Activated T-cell treated with anti-CD3 and anti-CD28 coated beads, Interleukin-2, amount 50 U/mL, for 4 hours (primary cell): ENCODE measurements at regions not wholly inside any gene's neighbourhood (a gene's known extent, or its start where the extent isn't known, plus 50 kb on each side); places are given as distances from the start of the nearest gene placed in this dataset.

ENCODE experiments used
- ATAC-seq, 2 donors: fragments of 200-7000 bp; cut with Tn5 transposase; one replicate each; pipeline ENCODE4 v1.10.0; 2021
- DNase-seq: peaks from one replicate; pipeline ENCODE4 v3.0.0-alpha.2; 2020
- H3K27me3 Mint-ChIP-seq: one replicate; pipeline ENCODE4 v1.8.0; 2021; ENCODE audit warnings: low read depth, mixed read lengths
- H3K36me3 Mint-ChIP-seq: one replicate; pipeline ENCODE4 v1.8.0; 2022; ENCODE audit warnings: mixed read lengths; ENCODE audit not compliant: insufficient read depth
- H3K4me1 Mint-ChIP-seq: one replicate; pipeline ENCODE4 v1.8.0; 2021; ENCODE audit warnings: low read depth, mixed read lengths
- H3K4me3 Mint-ChIP-seq: one replicate; pipeline ENCODE4 v1.8.0; 2021; ENCODE audit warnings: mild to moderate bottlenecking, moderate library complexity, mixed read lengths
- H3K9me3 Mint-ChIP-seq: one replicate; pipeline ENCODE4 v1.8.0; 2021; ENCODE audit warnings: mixed read lengths

- ATAC-seq (no peak), DNase-seq (no peak)
- Mint-ChIP-seq H3K36me3 (no peaks in the 10 kb centered on the region), H3K4me3 (no peak overlapping the region), H3K4me1 (no peaks in the 10 kb centered on the region), H3K27me3 (no peaks in the 10 kb centered on the region), H3K9me3 (no peaks in the 10 kb centered on the region)
Measured at GRCh38 chr18:38984968-38985367, 1419.4 kb upstream of the CELF4 start.

GRCh38 chr18:38982072-38982471 is 1416.5 kb upstream of the CELF4 start:
- no peak overlapping the region for H3K4me3 Mint-ChIP-seq
- no peaks in the 10 kb centered on the region for H3K9me3 Mint-ChIP-seq
- no peak for ATAC-seq
- no peak for DNase-seq
- H3K4me1 Mint-ChIP-seq: no peaks in the 10 kb centered on the region
- no peaks in the 10 kb centered on the region for H3K36me3 Mint-ChIP-seq
- H3K27me3 Mint-ChIP-seq: no peaks in the 10 kb centered on the region

- DNase-seq (no peak), ATAC-seq (no peak)
- no peaks in the 10 kb centered on the region for H3K4me1 Mint-ChIP-seq
- no peak overlapping the region for H3K4me3 Mint-ChIP-seq
- no peaks in the 10 kb centered on the region for H3K27me3 Mint-ChIP-seq
- H3K36me3 Mint-ChIP-seq: no peaks in the 10 kb centered on the region
- H3K9me3 Mint-ChIP-seq: no peaks in the 10 kb centered on the region
Measured at GRCh38 chr18:38981389-38981788, 1415.8 kb upstream of the CELF4 start.

- H3K4me3 Mint-ChIP-seq: no peak overlapping the region
- no peaks in the 10 kb centered on the region for H3K36me3 Mint-ChIP-seq
- ATAC-seq: no peak
- H3K4me1 Mint-ChIP-seq: no peaks in the 10 kb centered on the region
- no peaks in the 10 kb centered on the region for H3K9me3 Mint-ChIP-seq
- no peak for DNase-seq
- H3K27me3 Mint-ChIP-seq: peaks cover under 1% of the 10 kb centered on the region
Measured at GRCh38 chr18:38980420-38980819, 1414.8 kb upstream of the CELF4 start.

GRCh38 chr18:38972571-38972970 is 1407.0 kb upstream of the CELF4 start:
- H3K36me3 Mint-ChIP-seq: no peaks in the 10 kb centered on the region
- H3K4me3 Mint-ChIP-seq: no peak overlapping the region
- ATAC-seq (no peak), DNase-seq (no peak)
- no peaks in the 10 kb centered on the region for H3K9me3 Mint-ChIP-seq
- H3K27me3 Mint-ChIP-seq: peaks cover 4% of the 10 kb centered on the region
- H3K4me1 Mint-ChIP-seq: no peaks in the 10 kb centered on the region

GRCh38 chr18:38971881-38972280 is 1406.3 kb upstream of the CELF4 start:
- no peak for ATAC-seq
- H3K36me3 Mint-ChIP-seq: no peaks in the 10 kb centered on the region
- H3K9me3 Mint-ChIP-seq: no peaks in the 10 kb centered on the region
- peaks cover 4% of the 10 kb centered on the region for H3K27me3 Mint-ChIP-seq
- DNase-seq: no peak
- no peaks in the 10 kb centered on the region for H3K4me1 Mint-ChIP-seq
- H3K4me3 Mint-ChIP-seq: no peak overlapping the region

DNA sequence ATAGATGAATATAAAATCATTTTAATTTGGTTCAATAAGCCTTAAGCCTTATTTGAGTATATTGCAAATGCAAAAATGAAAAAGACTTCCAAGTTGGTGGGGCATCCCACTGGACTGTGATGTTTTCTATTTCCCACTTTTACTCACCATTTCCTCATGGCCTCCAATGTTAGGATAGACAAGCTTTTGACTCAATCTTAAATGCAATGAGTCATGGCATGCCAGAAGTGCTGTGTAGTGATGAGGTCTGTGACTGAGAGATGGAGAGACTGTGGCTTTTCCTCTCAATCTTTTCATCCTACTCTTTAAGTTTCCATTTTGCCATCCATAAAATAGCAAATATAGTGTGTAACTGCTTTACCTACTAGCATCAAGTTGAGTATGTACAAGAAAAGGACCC is 1401.2 kb upstream of the CELF4 start:
- H3K36me3 Mint-ChIP-seq: no peaks in the 10 kb centered on the region
- H3K4me1 Mint-ChIP-seq: no peaks in the 10 kb centered on the region
- H3K9me3 Mint-ChIP-seq: no peaks in the 10 kb centered on the region
- H3K27me3 Mint-ChIP-seq: peaks cover 10% of the 10 kb centered on the region
- no peak for DNase-seq
- H3K4me3 Mint-ChIP-seq: no peak overlapping the region
- no peak for ATAC-seq

DNA sequence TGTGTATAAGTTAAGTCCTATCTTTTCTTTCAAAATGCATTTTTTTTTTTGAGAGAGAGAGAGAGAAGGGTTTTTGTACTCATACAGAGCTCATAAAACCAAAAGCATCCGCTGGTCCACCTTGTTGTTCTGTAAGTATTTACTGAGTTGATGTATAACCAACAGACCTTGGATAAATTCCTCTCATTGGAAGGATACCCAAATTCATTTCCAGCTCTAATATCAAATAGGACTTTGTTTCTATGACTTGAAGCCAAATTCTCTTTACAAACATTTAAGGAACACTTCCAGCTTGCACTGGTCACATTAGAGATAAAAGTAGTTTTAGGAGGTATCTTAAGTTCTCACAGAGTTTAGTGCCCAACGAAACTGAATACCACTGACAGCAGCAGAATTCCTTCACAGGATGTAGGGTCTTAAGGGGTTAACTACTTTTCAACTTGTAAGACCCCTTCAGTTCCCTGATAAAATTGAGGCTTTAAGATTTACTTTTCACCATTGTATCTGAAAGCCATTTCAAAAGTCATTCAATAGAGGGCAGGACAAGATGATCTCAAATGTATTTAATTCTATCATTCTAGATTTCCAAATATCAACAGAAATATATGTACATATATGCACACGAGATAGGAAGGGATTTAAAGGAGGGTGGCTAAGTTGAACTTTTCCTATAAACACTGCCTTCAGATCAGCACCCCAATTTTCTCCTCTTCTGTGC is 1398.5 kb upstream of the CELF4 start:
- Mint-ChIP-seq H3K27me3 (peaks cover 10% of the 10 kb centered on the region), H3K36me3 (no peaks in the 10 kb centered on the region), H3K9me3 (no peaks in the 10 kb centered on the region), H3K4me3 (no peak overlapping the region), H3K4me1 (no peaks in the 10 kb centered on the region)
- no peak for DNase-seq
- ATAC-seq: no peak

DNA sequence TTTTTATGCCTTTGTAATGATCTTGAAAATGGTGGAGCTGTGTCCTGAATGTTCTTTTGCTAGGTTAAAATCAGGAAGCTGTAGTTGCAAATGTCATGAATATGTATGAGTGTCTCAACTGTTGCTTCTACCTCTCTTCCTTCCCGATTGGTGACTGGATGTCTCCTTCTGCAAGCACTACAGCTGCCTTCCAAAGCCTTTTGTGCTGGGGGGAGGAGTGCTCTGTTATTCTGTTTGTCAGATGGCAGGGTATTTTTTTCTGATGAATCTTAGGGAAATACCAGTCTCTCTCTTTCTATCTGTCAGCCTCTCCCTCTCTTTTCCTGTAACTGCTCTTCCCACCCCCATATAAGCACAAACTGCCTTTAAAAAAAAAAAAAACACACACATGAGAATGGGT is 1396.3 kb upstream of the CELF4 start:
- ATAC-seq: no peak
- DNase-seq: no peak

DNA sequence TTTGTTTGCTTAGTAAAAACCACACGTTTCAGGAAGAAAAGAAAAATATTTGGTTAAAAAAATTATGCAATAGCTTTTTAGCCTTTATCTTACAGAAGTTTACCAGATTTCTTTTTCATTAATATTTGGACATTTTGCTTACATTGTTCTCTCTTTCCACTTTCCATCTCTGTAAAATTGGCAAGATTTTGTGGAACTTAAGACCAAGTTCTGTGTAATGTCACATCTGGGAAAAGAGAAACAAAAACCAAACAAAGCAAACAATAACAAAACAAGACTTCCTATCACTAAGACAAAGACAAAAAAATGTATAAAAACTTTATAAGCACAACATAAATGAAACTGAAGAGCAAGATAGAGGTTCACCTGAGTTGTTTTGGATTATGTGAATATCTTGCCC is 1392.1 kb upstream of the CELF4 start:
- H3K27me3 Mint-ChIP-seq: peaks cover 8% of the 10 kb centered on the region
- ATAC-seq: no peak
- no peaks in the 10 kb centered on the region for H3K36me3 Mint-ChIP-seq
- H3K4me3 Mint-ChIP-seq: no peak overlapping the region
- H3K4me1 Mint-ChIP-seq: no peaks in the 10 kb centered on the region
- no peaks in the 10 kb centered on the region for H3K9me3 Mint-ChIP-seq
- no peak for DNase-seq

More for the DNA sequence above, 1396.3 kb upstream of the CELF4 start:
- Mint-ChIP-seq H3K36me3 (no peaks in the 10 kb centered on the region), H3K27me3 (peaks cover 14% of the 10 kb centered on the region), H3K9me3 (no peaks in the 10 kb centered on the region), H3K4me3 (no peak overlapping the region), H3K4me1 (no peaks in the 10 kb centered on the region)

GRCh38 chr18:38956068-38956467 is 1390.5 kb upstream of the CELF4 start:
- ATAC-seq (no peak), DNase-seq (no peak)
- Mint-ChIP-seq H3K4me1 (no peaks in the 10 kb centered on the region), H3K27me3 (peaks cover 4% of the 10 kb centered on the region), H3K36me3 (no peaks in the 10 kb centered on the region), H3K4me3 (no peak overlapping the region), H3K9me3 (no peaks in the 10 kb centered on the region)

DNA sequence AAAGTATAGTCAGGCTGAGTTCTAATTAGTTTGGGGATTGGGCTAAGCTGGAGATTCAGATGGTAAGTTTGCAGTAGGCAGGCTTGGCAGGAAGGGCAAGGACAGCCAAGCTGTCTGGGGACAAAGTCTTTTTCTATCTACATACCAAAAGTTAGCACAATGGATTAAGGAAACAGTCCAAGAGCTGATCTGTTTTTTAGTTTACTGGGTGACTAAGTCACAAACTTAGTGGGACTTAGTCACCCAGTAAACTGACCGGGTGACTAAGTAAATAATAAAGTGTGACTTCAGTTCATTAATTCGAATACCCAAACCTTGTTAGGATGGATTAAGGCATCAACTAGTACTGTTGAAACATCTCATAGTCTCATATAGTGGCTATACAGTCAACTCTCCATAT is 1386.0 kb upstream of the CELF4 start:
- H3K4me3 Mint-ChIP-seq: no peak overlapping the region
- H3K36me3 Mint-ChIP-seq: no peaks in the 10 kb centered on the region
- no peak for ATAC-seq

DNA sequence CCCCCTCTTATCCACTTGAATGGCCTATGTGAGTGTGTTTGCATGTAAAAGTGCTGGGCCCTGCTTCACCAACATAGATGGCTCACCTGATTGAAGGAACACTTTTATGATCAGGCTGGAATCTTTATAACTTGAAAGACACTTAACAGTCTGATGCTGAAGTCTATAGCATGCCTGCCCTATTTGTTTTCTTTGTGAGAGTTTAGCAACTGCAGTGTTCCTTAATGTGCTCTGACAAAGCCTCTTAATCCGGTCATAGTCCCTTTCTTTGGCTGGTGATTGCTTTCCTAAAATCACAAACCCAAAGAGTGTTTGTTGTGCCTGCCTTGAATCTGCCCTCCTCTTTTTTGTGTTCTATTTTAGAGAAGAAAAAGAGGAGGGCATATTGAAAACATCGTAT is 1382.8 kb upstream of the CELF4 start:
- peaks cover 3% of the 10 kb centered on the region for H3K9me3 Mint-ChIP-seq

More for the DNA sequence above, 1386.0 kb upstream of the CELF4 start:
- no peaks in the 10 kb centered on the region for H3K9me3 Mint-ChIP-seq
- H3K4me1 Mint-ChIP-seq: no peaks in the 10 kb centered on the region
- no peak for DNase-seq
- no peaks in the 10 kb centered on the region for H3K27me3 Mint-ChIP-seq

DNA sequence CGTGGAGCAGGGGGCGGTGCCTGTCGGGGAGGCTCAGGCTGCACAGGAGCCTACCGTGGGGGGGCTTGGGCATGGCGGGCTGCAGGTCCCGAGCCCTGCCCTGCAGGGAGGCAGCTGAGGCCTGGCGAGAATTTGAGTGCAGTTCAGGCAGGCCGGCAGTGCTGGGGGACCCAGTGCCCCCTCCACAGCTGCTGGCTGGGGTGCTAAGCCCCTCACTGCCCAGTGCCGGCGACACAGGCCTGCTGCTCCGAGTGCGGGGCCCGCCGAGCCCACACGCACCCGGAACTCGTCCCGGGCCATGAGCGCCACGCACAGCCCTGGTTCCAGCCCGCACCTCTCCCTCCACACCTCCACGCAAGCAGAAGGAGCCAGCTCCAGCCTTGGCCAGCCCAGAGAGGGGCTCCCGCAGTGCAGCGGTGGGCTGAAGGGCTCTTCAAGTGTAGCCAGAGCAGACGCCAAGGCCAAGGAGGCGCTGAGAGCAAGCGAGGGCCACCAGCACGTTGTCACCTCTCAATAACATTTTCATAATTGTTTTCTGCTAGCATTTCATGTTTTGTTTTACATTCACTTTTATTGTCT is 1378.9 kb upstream of the CELF4 start:
- ATAC-seq (no peak), DNase-seq (no peak)
- no peaks in the 10 kb centered on the region for H3K27me3 Mint-ChIP-seq
- H3K4me1 Mint-ChIP-seq: peaks cover 33% of the 10 kb centered on the region
- H3K36me3 Mint-ChIP-seq: no peaks in the 10 kb centered on the region
- no peak overlapping the region for H3K4me3 Mint-ChIP-seq
- H3K9me3 Mint-ChIP-seq: peaks cover 15% of the 10 kb centered on the region

More for the DNA sequence above, 1382.8 kb upstream of the CELF4 start:
- Mint-ChIP-seq H3K4me1 (peaks cover 3% of the 10 kb centered on the region), H3K4me3 (no peak overlapping the region), H3K36me3 (no peaks in the 10 kb centered on the region), H3K27me3 (no peaks in the 10 kb centered on the region)
- DNase-seq (no peak), ATAC-seq (no peak)

DNA sequence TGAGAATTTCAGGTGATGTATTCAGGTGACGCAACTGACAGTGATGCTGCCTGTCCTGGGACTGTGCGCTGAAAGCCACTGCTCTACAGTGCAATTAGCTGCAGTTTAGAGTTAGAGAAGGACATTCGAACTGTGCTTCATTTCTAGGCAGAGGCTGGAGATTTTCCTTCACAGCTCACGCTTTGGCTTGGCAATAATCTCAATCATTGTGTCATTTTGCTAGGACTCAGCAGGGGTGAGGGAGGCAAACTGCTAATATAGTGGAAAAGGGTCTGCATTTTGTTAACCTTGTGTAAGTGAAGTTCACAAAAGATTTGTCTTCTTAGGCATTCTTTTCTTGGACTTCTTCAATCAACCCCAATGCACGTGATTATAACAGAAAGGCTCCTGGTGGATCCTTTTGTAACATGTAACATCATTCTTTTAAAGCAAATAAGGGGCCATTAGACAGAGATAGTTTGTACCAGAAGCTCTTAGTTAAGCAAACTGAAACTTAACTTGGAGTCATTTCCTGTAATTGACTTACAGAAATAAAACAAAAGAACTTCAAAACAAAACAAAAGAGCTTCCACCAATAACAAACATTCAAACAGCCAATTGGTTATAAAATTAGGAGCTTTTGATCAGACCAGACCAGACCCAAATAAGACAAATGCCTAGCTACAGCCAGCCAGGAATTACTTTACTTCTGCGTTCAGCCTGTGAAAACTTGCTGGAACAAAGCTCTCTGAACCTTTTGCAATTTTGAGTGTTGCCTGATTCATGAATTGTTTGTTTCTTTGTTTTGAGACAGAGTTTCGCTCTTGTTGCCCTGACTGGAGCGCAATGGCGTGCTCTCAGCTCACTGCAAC is 1376.3 kb upstream of the CELF4 start:
- H3K4me3 Mint-ChIP-seq: peak overlapping the region; percentile 68
- DNase-seq: no peak
- H3K4me1 Mint-ChIP-seq: peaks cover 43% of the 10 kb centered on the region
- peak; percentile 2 to 5 for ATAC-seq
- no peaks in the 10 kb centered on the region for H3K36me3 Mint-ChIP-seq
- no peaks in the 10 kb centered on the region for H3K27me3 Mint-ChIP-seq
- H3K9me3 Mint-ChIP-seq: peaks cover 15% of the 10 kb centered on the region
